ENCODE measurements at regions not wholly inside any gene's neighbourhood (a gene's known extent, or its start where the extent isn't known, plus 50 kb on each side); places are given as distances from the start of the nearest gene placed in this dataset.

DNA sequence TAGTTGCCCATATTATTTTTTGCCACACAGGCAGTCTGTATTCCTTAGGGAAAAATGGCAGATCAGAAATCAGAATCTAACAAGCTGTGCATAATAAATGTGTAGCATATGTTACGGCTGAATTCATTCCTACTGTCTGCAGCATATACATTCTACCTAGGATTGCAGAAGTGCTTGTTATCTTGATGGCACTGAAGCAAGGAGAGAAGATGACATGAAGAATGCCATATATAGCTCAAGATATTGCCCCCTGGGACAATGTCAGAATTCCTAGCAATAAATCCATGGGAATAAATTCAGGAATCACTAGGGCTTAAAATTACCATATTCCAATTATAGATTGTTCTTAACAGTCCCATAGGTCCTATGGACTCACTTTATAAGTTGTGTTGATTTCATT, 293.0 kb upstream of the CNR1 start:
- no peaks in the 10 kb centered on the region for H3K36me3 ChIP-seq (ENCODE audit: insufficient read depth, low read length)
- no peaks in the 10 kb centered on the region for H3K9me3 ChIP-seq (ENCODE audit: low read depth, low read length)
- H3K27ac ChIP-seq: no peak overlapping the region
- no peak overlapping the region for H3K4me3 ChIP-seq
- DNase-seq (ENCODE audit: low read depth, low spot score): no peak
- TF ChIP-seq EZH2 (IDR thresholded peaks at IDR 0.05) (no peak), FOXP2 (optimal IDR thresholded peaks at IDR 0.05; ENCODE audit: control extremely low read depth, extremely low read length, insufficient read depth) (no peak), POLR2AphosphoS5 (IDR thresholded peaks at IDR 0.05; ENCODE audit: borderline replicate concordance, low read depth, low read length) (no peak)
- H3K9ac ChIP-seq (ENCODE audit: insufficient read length): no peak overlapping the region

DNA sequence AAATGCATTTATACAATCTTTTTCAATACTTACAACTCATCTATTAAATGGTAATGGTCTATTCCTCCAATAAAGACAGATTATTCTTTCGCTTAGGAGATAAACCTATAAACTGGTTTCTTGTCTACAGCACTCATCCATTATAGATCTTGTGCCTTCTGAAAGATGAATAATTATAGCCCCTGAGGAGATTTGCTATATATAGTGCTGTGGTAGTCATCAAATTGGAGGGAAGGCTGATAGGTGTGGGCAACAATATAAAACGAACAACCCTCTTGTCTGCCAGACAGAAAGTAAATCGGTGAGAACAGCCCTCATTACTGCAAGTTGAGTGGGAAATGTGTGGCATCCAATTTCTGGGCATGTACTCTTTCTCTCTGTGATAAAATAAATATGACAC, 292.5 kb upstream of the CNR1 start:
- no peak overlapping the region for H3K4me3 ChIP-seq
- no peaks in the 10 kb centered on the region for H3K9me3 ChIP-seq (ENCODE audit: low read depth, low read length)
- no peak overlapping the region for H3K9ac ChIP-seq (ENCODE audit: insufficient read length)
- no peak overlapping the region for H3K27ac ChIP-seq
- no peak for DNase-seq (ENCODE audit: low read depth, low spot score)
- TF ChIP-seq FOXP2 (optimal IDR thresholded peaks at IDR 0.05; ENCODE audit: control extremely low read depth, extremely low read length, insufficient read depth) (no peak), EZH2 (IDR thresholded peaks at IDR 0.05) (no peak), POLR2AphosphoS5 (IDR thresholded peaks at IDR 0.05; ENCODE audit: borderline replicate concordance, low read depth, low read length) (no peak)
- H3K36me3 ChIP-seq (ENCODE audit: insufficient read depth, low read length): no peaks in the 10 kb centered on the region

DNA sequence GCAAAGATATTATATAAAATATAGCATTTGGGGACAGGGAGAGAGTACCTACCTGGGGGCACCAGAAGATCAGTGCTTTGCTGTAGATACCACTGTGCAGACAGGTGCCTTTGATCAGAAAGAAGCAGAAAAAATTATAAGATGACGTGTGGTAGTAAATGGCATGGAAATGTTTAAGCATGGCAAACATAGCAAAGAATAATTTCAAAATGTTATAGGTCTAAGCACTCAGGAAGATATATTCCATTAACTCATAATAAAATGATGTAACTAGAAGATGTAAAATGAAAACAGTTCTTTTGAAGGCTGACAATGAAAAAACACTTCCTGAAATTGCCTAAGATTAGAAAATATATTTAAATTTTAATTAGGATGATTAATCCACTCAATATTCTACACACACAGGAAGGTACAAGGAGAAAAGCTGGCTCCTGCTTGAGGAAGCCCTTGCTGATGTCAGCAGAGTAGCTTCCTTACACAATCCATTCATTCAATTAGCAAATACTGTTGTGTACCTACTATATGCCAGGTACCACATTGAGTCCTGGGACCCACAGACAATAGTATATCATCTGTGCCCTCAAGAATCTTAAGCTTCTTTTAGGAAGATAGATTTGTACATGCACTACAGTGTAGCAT, 290.2 kb upstream of the CNR1 start:
- H3K27ac ChIP-seq: no peak overlapping the region
- TF ChIP-seq FOXP2 (optimal IDR thresholded peaks at IDR 0.05; ENCODE audit: control extremely low read depth, extremely low read length, insufficient read depth) (no peak), EZH2 (IDR thresholded peaks at IDR 0.05) (no peak)
- H3K9ac ChIP-seq (ENCODE audit: insufficient read length): no peak overlapping the region
- no peaks in the 10 kb centered on the region for H3K9me3 ChIP-seq (ENCODE audit: low read depth, low read length)
- no peak overlapping the region for H3K4me3 ChIP-seq
- DNase-seq (ENCODE audit: low read depth, low spot score): no peak
- H3K36me3 ChIP-seq (ENCODE audit: insufficient read depth, low read length): no peaks in the 10 kb centered on the region

DNA sequence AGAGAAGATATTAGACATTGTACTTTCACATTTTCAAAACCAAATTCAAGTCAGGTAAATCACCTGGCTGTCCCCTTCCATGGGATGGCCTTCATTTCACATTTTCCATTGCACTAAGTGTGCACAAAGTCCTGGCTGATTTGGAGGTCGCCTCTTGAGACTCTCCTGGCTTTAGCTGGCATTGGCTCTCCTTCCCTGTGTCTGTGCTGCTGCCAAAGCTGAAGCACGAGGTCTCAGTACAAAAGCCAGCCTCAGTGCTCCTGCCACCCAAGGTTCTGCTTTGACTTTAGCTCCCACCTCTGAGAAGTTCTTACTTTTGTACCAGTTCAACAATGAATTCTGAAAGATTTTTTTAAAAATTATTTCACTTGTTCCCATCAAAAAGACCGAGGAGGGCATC, 289.2 kb upstream of the CNR1 start:
- H3K9me3 ChIP-seq (ENCODE audit: low read depth, low read length): no peaks in the 10 kb centered on the region
- no peaks in the 10 kb centered on the region for H3K36me3 ChIP-seq (ENCODE audit: insufficient read depth, low read length)
- no peak for TF ChIP-seq EZH2 (IDR thresholded peaks at IDR 0.05)
- no peak for TF ChIP-seq FOXP2 (optimal IDR thresholded peaks at IDR 0.05; ENCODE audit: control extremely low read depth, extremely low read length, insufficient read depth)
- no peak for TF ChIP-seq POLR2AphosphoS5 (IDR thresholded peaks at IDR 0.05; ENCODE audit: borderline replicate concordance, low read depth, low read length)
- no peak overlapping the region for H3K9ac ChIP-seq (ENCODE audit: insufficient read length)
- H3K27ac ChIP-seq: no peak overlapping the region
- no peak for DNase-seq (ENCODE audit: low read depth, low spot score)
- no peak overlapping the region for H3K4me3 ChIP-seq

DNA sequence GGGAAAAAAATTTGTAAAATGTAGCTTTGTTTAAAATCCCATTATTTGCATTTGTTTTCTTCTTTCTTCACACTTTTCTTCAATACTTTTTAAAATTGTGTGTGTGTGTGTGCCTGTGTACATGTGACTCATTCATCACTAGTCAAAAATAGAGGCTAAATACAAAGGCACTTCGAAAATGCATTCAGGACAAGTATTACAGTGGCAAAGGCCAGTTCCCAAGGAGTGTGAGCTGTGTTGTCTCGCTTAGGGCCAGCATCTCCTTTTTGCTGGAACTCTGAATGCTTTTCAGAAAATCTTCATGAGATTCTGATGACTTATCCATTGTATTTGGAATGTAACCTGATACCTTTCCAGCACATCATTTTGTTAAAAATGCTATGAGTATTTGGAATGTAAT, 288.5 kb upstream of the CNR1 start:
- H3K27ac ChIP-seq: no peak overlapping the region
- no peaks in the 10 kb centered on the region for H3K9me3 ChIP-seq (ENCODE audit: low read depth, low read length)
- no peaks in the 10 kb centered on the region for H3K36me3 ChIP-seq (ENCODE audit: insufficient read depth, low read length)
- no peak overlapping the region for H3K4me3 ChIP-seq
- no peak for DNase-seq (ENCODE audit: low read depth, low spot score)
- no peak overlapping the region for H3K9ac ChIP-seq (ENCODE audit: insufficient read length)
- TF ChIP-seq EZH2 (IDR thresholded peaks at IDR 0.05): no peak
- TF ChIP-seq POLR2AphosphoS5 (IDR thresholded peaks at IDR 0.05; ENCODE audit: borderline replicate concordance, low read depth, low read length): no peak
- TF ChIP-seq FOXP2 (optimal IDR thresholded peaks at IDR 0.05; ENCODE audit: control extremely low read depth, extremely low read length, insufficient read depth): no peak

- H3K36me3 ChIP-seq (ENCODE audit: insufficient read depth, low read length): no peaks in the 10 kb centered on the region
- no peak overlapping the region for H3K27ac ChIP-seq
- DNase-seq (ENCODE audit: low read depth, low spot score): no peak
These were observed 283.6 kb upstream of the CNR1 start for GRCh38 chr6:88449770-88450169.

DNA sequence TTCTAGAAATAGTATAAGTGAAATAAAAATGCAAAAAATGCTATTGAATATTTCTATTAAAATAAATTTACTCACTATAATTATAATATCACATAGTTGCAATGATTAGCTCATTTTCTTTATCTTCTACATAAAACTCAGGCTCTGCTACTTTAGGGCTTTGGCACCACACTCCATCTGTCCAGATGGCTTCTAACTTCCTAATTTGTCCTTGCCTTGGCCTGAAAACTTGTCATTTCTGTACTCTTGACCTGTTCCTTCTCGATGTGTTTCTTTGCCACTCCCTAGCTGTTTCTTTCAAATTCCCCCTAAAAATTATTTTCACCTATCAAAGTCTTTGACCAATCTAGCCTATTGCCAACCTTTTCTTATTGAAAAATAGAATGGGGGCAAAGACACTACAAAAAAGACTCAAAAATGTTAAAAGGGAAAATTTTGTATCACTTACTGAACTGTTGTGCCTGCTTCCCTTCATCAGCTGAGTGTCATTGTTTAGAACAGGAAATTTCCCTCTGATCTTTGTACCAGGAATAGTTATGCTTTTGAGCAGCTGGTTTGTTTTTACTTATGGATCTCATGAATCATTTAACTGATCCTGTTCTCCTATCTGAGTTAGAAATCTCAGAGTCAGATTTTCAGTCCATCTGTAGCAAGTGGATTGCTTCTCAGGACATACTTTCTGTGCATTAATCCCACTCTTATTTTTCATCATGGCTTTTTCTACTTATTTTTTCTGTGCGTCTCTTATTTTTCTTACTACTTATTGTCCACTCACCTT, 279.2 kb upstream of the CNR1 start:
- no peak overlapping the region for H3K4me3 ChIP-seq
- no peak for DNase-seq (ENCODE audit: low read depth, low spot score)
- TF ChIP-seq EZH2 (IDR thresholded peaks at IDR 0.05) (no peak), POLR2AphosphoS5 (IDR thresholded peaks at IDR 0.05; ENCODE audit: borderline replicate concordance, low read depth, low read length) (no peak), FOXP2 (optimal IDR thresholded peaks at IDR 0.05; ENCODE audit: control extremely low read depth, extremely low read length, insufficient read depth) (no peak)
- H3K36me3 ChIP-seq (ENCODE audit: insufficient read depth, low read length): no peaks in the 10 kb centered on the region
- H3K27ac ChIP-seq: no peak overlapping the region
- H3K9ac ChIP-seq (ENCODE audit: insufficient read length): no peak overlapping the region
- H3K9me3 ChIP-seq (ENCODE audit: low read depth, low read length): no peaks in the 10 kb centered on the region

More at GRCh38 chr6:88449770-88450169, 283.6 kb upstream of the CNR1 start:
- Histone ChIP-seq H3K4me3 (no peak overlapping the region), H3K9me3 (ENCODE audit: low read depth, low read length) (no peaks in the 10 kb centered on the region), H3K9ac (ENCODE audit: insufficient read length) (no peak overlapping the region)
- TF ChIP-seq POLR2AphosphoS5 (IDR thresholded peaks at IDR 0.05; ENCODE audit: borderline replicate concordance, low read depth, low read length): no peak
- TF ChIP-seq FOXP2 (optimal IDR thresholded peaks at IDR 0.05; ENCODE audit: control extremely low read depth, extremely low read length, insufficient read depth): no peak
- no peak for TF ChIP-seq EZH2 (IDR thresholded peaks at IDR 0.05)

DNA sequence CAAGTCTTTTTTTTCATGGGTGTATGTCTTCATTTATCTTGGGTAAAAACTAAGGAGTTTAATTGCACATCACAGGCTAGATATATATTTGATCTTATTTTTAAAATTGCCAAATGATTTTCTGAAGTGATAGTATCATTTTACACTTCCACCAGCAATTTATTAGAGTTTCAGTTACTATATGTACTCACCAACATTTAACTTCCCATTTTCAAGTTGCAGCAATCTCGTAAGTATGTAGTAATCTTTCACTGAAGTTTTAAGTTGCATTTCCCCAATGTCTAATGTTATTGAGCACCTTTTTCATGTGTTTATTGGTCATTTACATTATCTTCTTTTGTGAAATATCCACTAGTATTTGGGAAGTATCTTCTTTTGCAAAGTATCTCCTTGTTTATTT, 277.4 kb upstream of the CNR1 start:
- TF ChIP-seq EZH2 (IDR thresholded peaks at IDR 0.05) (no peak), FOXP2 (optimal IDR thresholded peaks at IDR 0.05; ENCODE audit: control extremely low read depth, extremely low read length, insufficient read depth) (no peak), POLR2AphosphoS5 (IDR thresholded peaks at IDR 0.05; ENCODE audit: borderline replicate concordance, low read depth, low read length) (no peak)
- DNase-seq (ENCODE audit: low read depth, low spot score): no peak
- no peak overlapping the region for H3K4me3 ChIP-seq
- no peak overlapping the region for H3K27ac ChIP-seq
- no peaks in the 10 kb centered on the region for H3K9me3 ChIP-seq (ENCODE audit: low read depth, low read length)
- no peak overlapping the region for H3K9ac ChIP-seq (ENCODE audit: insufficient read length)
- no peaks in the 10 kb centered on the region for H3K36me3 ChIP-seq (ENCODE audit: insufficient read depth, low read length)
